NK-92 treated with Interleukin-12 subunit alpha and Interleukin-12 subunit beta, amount 100 ng/mL, for 24 hours (cell line): ENCODE measurements at regions not wholly inside any gene's neighbourhood (a gene's known extent, or its start where the extent isn't known, plus 50 kb on each side); places are given as distances from the start of the nearest gene placed in this dataset.

Experiments used
- DNase-seq: peaks from one replicate; lab custom pipeline; 2025; lab: John Stamatoyannopoulos, UW

DNA sequence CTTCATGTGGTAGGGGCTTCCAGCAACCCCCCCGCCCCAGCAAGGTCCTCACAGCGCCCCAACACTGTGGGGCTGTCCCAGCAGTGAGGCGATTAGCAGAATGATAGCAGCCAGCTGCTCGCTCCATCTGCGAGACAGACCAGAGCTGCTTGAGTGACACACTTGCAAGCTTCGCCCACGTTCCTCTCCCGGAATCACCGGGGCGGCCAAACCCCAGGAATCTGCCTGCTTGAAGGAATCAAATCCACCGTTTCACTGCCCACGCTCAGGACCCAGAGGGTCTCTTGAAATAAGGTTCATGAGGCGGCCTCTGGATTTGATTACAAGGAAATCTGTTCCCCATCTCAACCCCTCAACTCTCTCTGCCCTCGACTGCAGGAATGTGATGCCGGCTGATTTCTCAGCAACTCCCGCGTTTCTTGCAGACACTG lies 356.0 kb downstream of the C16orf95 start:
- DNase-seq: no peak

DNA sequence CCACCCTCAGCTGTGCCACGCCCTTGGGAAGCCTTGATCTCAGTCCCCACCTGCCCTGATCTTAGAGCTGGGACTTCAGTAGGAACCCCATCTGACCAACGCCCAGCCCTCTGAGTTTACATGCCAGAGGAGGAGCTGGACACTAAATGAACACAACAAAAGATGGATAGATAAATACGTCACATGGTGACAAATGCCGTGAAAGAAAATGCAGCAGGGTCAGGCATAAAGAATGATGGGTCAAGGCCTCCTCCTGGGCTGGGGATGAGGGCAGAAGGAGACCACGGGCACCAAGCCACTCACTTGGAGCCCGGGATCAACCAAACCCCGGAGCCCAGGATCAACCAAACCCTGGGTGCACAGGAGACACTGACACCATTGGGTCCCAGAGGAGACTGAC lies 354.9 kb downstream of the C16orf95 start:
- no peak for DNase-seq

GRCh38 chr16:86962913-86963312 lies 354.3 kb downstream of the C16orf95 start:
- DNase-seq: no peak

DNA sequence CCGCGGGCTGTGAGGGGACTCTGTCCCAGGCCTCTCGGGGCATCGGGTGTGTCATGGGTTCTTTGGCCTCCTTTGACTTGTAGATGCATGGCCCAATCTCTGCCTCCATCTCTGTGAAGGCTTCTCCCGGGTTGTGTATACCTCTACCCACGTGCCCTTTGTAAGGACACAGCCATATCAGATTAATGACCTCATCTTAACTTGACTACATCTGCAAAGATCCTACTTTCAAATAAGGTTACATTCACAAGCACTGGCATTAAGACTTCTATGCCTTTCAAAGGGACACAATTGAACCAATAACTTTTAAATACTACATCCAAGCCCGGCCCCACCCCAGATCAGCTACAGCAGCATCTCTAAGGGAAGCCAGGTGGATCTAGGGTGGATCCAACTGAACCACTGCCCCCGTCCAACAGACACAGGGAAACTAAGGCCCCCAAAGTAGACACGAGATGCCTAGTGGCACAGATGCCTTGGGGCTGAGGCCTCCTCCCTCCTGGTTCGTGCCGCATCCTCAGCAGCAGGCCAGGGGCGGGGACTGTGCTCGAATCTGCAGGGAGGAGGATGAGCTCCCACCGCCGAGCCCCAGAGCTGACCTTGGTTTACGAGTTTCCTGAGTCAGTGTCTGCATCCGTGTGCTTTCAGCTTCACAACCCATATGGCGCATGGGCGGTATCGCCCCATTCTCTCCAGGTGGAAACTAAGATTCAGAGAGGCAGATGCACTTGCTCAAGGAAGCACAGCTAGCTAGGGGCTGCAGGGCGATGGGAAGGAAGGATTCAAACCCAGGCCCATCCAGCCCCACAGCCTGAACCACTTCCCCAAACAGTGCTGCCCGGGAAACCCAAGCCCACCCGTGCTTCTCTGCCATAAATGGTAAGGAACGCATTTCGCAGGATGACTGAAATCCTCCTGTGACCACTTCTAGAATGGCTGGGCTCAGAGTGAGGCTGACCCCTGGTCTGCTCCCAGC lies 353.3 kb downstream of the C16orf95 start:
- DNase-seq: no peak

- DNase-seq: no peak
These were observed 352.4 kb downstream of the C16orf95 start for GRCh38 chr16:86964796-86965241.

GRCh38 chr16:86965331-86965730 lies 351.9 kb downstream of the C16orf95 start:
- no peak for DNase-seq

DNA sequence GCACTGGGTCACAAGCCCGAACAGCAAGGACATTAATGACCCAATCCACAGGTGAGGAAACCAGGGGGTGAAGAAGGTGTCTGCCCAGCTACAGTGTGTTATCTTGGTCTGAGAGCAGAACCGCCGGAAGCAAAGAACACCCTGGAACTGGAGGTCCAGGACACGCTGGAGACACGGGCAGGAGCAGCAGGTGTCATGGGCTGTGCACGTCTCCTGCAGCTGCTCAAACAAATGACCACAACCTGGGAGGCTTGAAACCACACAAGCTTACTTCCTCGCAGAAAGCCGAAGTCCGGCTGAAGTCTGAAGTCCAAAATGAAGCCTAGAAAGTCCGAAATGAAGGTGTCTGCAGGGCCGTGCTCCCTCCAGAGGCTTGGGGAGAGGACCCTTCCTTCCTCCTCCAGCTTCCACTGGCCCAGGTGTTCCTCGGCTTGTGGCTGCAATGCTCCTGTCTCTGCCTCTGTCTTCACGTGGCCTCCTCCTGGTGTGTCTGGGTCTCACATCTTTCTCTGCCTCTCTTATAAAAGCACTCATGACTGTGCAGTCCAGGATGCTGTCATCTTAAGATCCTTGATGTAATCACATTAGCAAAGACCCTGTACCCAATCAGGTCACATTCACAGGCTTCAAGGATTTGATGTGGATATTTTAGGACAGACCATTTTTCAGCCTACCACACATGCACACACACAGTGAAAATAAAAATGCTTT lies 351.2 kb downstream of the C16orf95 start:
- DNase-seq: no peak

- no peak for DNase-seq
These were observed 350.4 kb downstream of the C16orf95 start for GRCh38 chr16:86966777-86967176.

GRCh38 chr16:86968866-86969265 lies 348.3 kb downstream of the C16orf95 start:
- DNase-seq: no peak

DNA sequence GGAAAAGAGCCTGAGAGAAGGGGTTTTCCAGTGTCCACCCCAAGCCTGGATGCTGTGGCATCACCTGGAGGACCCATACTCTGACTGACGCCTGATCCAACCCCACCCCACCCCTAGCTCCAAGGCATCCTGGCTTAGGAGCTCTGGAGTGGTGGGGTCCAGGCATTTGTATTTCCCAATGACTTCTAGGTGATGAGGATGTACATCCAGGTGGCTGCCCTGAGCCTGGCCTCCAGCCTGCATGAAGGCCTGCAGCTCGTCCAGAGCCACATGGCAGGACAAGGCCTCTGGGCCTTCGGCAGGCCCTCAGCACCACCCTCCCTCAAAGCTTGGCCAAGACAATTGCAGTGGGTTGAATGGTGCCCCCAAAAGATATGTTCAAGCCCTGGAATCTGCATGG lies 347.5 kb downstream of the C16orf95 start:
- DNase-seq: no peak

- no peak for DNase-seq
These were observed 346.9 kb downstream of the C16orf95 start for GRCh38 chr16:86970279-86970678.

DNA sequence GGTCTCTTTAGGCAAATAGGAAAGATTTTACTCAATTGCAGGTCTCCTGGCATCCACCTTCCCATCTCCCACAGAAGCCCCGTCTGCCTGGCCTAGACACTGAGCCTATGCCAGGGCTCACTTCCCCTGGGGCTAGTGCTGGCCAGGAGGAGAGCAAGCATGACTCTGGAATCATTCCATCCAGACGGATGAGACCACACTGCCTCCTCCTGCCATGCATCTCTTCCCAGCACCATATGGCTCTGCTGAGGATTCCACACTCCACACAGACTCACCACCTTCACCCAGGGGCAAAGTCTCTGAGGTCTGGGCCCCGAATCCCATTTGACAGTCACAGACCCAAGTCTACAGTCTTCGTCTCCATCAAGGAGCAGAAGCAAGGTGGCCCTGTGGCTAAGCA lies 346.5 kb downstream of the C16orf95 start:
- no peak for DNase-seq

DNA sequence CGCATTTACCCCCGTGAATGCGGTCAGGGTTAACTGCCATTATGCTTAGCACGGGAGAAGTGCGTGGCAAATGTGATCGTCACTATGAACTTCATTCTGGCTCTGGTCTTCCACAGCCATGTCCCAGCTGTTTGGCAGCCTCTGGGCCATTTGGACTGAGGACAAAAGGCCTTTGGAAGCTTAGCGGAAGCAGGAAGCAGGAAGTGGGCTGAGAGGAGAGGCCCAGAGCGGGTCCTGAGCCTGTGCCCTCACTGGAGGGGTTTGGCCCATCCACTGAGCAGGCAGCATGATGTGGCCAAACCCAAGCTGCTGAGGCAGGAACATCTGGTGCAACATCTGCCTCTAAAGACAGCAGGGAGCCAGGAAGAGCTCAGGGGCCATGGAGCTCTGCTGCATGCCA lies 345.9 kb downstream of the C16orf95 start:
- no peak for DNase-seq

DNA sequence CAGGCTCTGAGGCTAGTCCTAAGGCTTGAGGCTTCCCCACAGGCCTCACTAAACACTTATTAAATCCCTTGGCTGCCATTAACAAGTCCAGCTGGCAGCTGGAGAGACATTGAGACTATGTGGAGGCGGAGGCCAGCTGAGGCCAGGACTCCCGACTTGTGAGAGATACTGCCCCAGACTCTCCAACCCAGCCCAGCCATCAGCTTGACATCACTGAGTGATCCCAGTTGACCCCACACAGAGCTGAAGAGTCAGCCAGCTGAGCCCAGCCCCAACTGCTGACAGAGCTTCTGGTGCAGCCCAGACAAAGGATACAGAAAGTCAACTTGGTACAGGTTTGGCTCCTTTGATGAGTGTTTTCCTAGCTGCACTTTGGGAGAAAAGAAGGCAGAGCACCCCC lies 343.1 kb downstream of the C16orf95 start:
- DNase-seq: no peak

- no peak for DNase-seq
These were observed 341.7 kb downstream of the C16orf95 start for GRCh38 chr16:86975445-86975844.

- DNase-seq: no peak
These were observed 340.0 kb downstream of the C16orf95 start for GRCh38 chr16:86977076-86977676.

GRCh38 chr16:86978445-86979030 lies 338.7 kb downstream of the C16orf95 start:
- DNase-seq: no peak

DNA sequence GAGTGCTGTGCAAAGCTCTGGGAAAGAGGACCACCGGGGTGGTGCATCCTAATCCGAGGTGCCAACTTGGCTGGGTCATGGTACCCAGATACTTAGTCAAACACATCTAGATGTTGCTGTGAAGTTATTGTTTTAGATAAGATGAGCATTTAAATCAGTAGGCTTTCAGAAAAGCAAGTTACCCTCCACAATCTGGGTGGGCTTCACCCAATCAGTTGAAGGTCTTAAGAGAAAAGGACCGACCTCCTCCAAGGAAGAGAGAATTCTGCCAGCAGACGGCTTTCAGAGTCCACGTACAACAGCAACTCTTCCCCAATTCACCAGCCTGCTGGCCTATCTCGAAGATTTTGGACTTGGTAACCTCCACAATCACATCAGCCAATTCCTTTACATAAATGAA lies 338.1 kb downstream of the C16orf95 start:
- DNase-seq: no peak

DNA sequence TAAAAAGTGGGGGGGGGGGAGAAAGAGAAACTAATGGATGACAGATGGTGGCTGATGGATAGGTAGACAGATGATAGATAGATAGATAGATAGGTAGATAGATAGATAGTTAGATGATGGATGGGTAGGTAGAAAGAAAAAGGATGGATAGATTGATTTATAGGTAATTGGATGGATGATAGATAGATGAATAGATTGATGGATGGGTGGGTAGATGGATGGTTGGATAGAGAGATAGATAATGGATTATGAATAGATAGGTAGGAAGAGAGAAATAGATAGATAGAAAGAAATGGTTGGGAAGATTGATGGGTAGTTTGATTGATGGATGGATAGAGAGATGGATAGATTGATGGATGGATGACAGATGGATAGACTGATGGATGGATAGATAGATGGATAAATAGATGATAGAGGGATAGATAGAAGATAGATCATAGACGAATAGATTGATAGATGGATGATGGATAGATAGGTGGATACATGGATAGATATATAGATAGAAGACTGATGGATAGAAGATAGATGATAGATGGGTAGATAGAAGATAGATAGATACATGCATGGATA lies 337.1 kb downstream of the C16orf95 start:
- no peak for DNase-seq

- DNase-seq: no peak
These were observed 336.5 kb downstream of the C16orf95 start for GRCh38 chr16:86980644-86981043.

DNA sequence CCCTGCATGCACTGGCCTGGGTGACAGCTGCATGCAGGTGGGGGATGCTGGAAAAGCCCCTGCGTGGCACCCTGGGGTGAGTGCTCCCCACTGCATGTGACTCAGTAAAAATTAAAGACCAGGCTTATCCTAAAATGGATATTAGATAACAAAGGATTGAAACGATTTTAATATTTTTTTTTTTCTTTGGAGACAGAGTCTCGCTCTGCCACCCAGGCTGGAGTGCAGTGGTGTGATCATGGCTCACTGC lies 334.9 kb downstream of the C16orf95 start:
- DNase-seq: no peak

- DNase-seq: no peak
These were observed 334.3 kb downstream of the C16orf95 start for GRCh38 chr16:86982912-86983311.
